ENCODE measurements at regions not wholly inside any gene's neighbourhood (a gene's known extent, or its start where the extent isn't known, plus 50 kb on each side); places are given as distances from the start of the nearest gene placed in this dataset.

GRCh38 chr1:13881385-13882088 is 181.5 kb downstream of the PRDM2 start:
- no peak overlapping the region for H3K4me3 ChIP-seq (replicated peaks in 1 of 3; ENCODE audit: low read depth in 2 of 3, low read length in 3 of 3)
- no peak for DNase-seq
- Mint-ChIP-seq H3K9me3 (peaks cover 0 to 3% (median 1%) of the 10 kb centered on the region in 7 donors), H3K4me1 (no peaks in the 10 kb centered on the region), H3K4me3 (no peak overlapping the region), H3K36me3 (no peaks in the 10 kb centered on the region), H3K27ac (no peak overlapping the region), H3K27me3 (ENCODE audit: low read depth in 3 of 3) (peaks cover 8 to 20% (median 13%) of the 10 kb centered on the region in 3 donors)
- H3K9me3 ChIP-seq (replicated peaks in 1 of 2; ENCODE audit: control insufficient read depth in 1 of 2, insufficient read depth in 1 of 2, low read length in 2 of 2): no peaks in the 10 kb centered on the region
- H3K4me1 ChIP-seq (ENCODE audit: control insufficient read depth in 1 of 2, insufficient read depth in 2 of 2, low read length in 2 of 2): no peaks in the 10 kb centered on the region
- no peak overlapping the region for H3K9ac ChIP-seq (ENCODE audit: insufficient read depth, low read length, poor library complexity, severe bottlenecking)
- H2AFZ ChIP-seq (ENCODE audit: insufficient read depth, low read depth, low read length, poor library complexity, severe bottlenecking): no peak overlapping the region
- no peak overlapping the region for H3K4me2 ChIP-seq (replicated peaks; ENCODE audit: extremely low read depth, low read length, poor library complexity, severe bottlenecking)
- peaks cover 0 to 3% of the 10 kb centered on the region in 2 donors for H3K27me3 ChIP-seq (ENCODE audit: control insufficient read depth in 2 of 2, insufficient read depth in 2 of 2, low read length in 2 of 2)
- no peak overlapping the region for H3K27ac ChIP-seq (ENCODE audit: low read depth in 1 of 2, low read length in 2 of 2)
- intact Hi-C loops (cut with micrococcal nuclease): no loop called here
- H3K36me3 ChIP-seq (replicated peaks in 1 of 2; ENCODE audit: control insufficient read depth in 1 of 2, insufficient read depth in 2 of 2, low read length in 2 of 2): no peaks in the 10 kb centered on the region
- H3K79me2 ChIP-seq (ENCODE audit: insufficient read depth, low read length): no peaks in the 10 kb centered on the region
- WGBS (ENCODE audit: insufficient coverage): no CpG with 5 or more reads among the region's 5 CpGs
- no peaks in the 10 kb centered on the region for H4K20me1 ChIP-seq (ENCODE audit: insufficient read depth, low read length)
- TF ChIP-seq CTCF (IDR thresholded peaks at IDR 0.05): no peak

GRCh38 chr1:13888351-13888986 is 188.5 kb downstream of the PRDM2 start:
- no peak for TF ChIP-seq CTCF (IDR thresholded peaks at IDR 0.05)
- Histone ChIP-seq H3K4me3 (replicated peaks in 1 of 3; ENCODE audit: low read depth in 2 of 3, low read length in 3 of 3) (no peak overlapping the region), H4K20me1 (ENCODE audit: insufficient read depth, low read length) (no peaks in the 10 kb centered on the region), H3K79me2 (ENCODE audit: insufficient read depth, low read length) (no peaks in the 10 kb centered on the region), H3K9me3 (replicated peaks in 1 of 2; ENCODE audit: control insufficient read depth in 1 of 2, insufficient read depth in 1 of 2, low read length in 2 of 2) (peaks cover 0 to 7% of the 10 kb centered on the region in 2 donors), H3K4me2 (replicated peaks; ENCODE audit: extremely low read depth, low read length, poor library complexity, severe bottlenecking) (no peak overlapping the region), H3K4me1 (ENCODE audit: control insufficient read depth in 1 of 2, insufficient read depth in 2 of 2, low read length in 2 of 2) (no peaks in the 10 kb centered on the region), H3K27ac (ENCODE audit: low read depth in 1 of 2, low read length in 2 of 2) (no peak overlapping the region), H3K36me3 (replicated peaks in 1 of 2; ENCODE audit: control insufficient read depth in 1 of 2, insufficient read depth in 2 of 2, low read length in 2 of 2) (no peaks in the 10 kb centered on the region), H3K27me3 (ENCODE audit: control insufficient read depth in 2 of 2, insufficient read depth in 2 of 2, low read length in 2 of 2) (peaks cover 49 to 58% of the 10 kb centered on the region in 2 donors), H2AFZ (ENCODE audit: insufficient read depth, low read depth, low read length, poor library complexity, severe bottlenecking) (no peak overlapping the region), H3K9ac (ENCODE audit: insufficient read depth, low read length, poor library complexity, severe bottlenecking) (no peak overlapping the region)
- Mint-ChIP-seq H3K27ac (no peak overlapping the region), H3K27me3 (ENCODE audit: low read depth in 3 of 3) (peaks cover 11 to 30% (median 29%) of the 10 kb centered on the region in 3 donors), H3K36me3 (no peaks in the 10 kb centered on the region), H3K4me1 (no peaks in the 10 kb centered on the region), H3K9me3 (peaks cover 3 to 14% (median 7%) of the 10 kb centered on the region in 7 donors), H3K4me3 (no peak overlapping the region)
- DNase-seq: no peak
- intact Hi-C loops (cut with micrococcal nuclease): no loop called here
- 37% methylated on average over 6 of the region's 10 CpGs for WGBS (ENCODE audit: insufficient coverage)
